ENCODE measurements at regions not wholly inside any gene's neighbourhood (a gene's known extent, or its start where the extent isn't known, plus 50 kb on each side); places are given as distances from the start of the nearest gene placed in this dataset.
"Not testable (repeated sequence)": the region's sequence is repeated elsewhere in the genome, so short reads cannot be mapped to it uniquely, and the experiment has no call there.

DNA sequence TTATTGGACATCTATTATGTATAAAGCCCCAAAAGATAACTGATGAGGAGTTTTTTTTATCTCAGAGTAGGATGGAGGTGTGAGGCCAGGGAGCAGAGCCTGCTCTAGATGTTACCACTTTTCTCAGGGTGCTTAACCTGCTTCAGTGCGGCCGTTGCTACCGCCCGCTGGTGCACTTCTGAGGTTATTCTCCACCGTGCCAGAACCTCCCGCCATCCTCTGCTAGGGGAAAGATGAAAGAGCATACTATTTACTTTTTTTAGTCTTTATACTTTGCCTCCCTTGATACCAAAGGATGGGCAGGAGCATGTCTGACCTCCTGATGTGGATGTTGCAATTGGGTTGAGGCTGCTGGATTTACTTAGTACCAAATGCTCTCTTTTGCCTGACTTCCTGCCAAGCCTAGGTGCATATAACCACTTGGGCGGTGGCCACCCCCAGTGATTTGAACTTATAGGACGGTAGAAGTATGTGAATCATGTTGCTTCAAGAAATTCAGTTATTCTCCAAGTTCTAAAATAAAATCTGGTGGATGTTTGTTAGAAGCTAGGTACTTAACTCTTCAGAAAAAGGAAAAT is 71.1 kb upstream of the HSPB3 start:
- no peak for DNase-seq
- Mint-ChIP-seq H3K4me3 (no peak overlapping the region), H3K27me3 (peaks cover 15% of the 10 kb centered on the region), H3K27ac (no peak overlapping the region), H3K9me3 (ENCODE audit: low read depth) (no peaks in the 10 kb centered on the region), H3K4me1 (no peaks in the 10 kb centered on the region), H3K36me3 (no peaks in the 10 kb centered on the region)
- no peak for ATAC-seq
- CTCF ChIA-PET: no interaction called here

DNA sequence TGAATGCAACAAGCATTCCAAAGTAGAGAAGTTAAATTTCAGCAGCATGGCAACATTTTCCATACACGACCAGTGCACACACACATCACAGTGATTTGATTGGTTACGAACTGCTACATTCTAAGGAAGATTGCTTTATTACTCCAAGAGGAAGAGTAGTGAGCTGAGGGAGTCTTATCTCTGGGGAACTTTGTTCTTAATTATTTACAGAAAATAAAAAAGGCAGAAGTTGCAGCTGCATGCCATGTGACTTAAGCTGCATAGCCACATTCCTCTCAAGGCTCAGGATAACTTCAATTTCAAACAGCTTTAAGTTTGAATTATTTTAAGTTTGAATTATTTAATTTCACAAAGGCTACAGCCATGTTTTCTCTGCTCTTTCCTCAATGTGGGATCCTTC is 71.6 kb upstream of the HSPB3 start:
- no peak overlapping the region for H3K27ac Mint-ChIP-seq
- H3K27me3 Mint-ChIP-seq: peaks cover 15% of the 10 kb centered on the region
- H3K4me1 Mint-ChIP-seq: no peaks in the 10 kb centered on the region
- CTCF ChIA-PET: no interaction called here
- no peak for DNase-seq
- H3K36me3 Mint-ChIP-seq: no peaks in the 10 kb centered on the region
- no peaks in the 10 kb centered on the region for H3K9me3 Mint-ChIP-seq (ENCODE audit: low read depth)
- no peak for ATAC-seq
- H3K4me3 Mint-ChIP-seq: no peak overlapping the region

DNA sequence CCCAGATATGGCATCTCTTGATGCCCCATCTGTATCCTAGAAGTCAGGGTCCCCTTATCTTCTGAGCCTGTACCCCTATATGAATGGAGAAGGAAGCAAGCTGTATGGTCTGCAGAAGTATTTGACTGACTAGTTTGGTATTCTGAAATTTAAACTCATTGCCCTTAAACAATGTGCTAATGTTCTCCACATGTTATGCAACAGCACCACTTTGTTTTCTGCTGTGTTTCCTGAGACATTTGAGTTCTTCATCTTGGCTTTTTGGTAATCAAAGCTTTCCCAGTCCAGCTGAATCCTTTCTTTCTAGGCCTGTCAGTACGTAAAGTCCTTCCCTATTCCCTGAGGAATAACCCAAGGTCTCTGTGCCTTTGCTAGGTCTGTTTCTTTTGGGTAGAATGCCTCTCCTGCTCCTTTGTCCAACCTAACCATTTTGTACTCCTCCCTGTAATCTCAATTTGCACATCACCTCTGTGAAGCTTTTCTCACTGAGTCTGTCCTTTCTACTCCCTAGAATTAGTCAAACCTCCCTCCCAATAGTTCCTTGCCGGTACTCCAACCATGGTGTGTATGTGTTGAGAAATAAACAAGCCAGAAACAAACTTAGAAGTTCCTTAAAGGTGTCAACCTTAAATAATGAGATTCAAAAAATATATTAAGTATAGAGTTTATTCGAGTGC is 72.1 kb upstream of the HSPB3 start:
- peaks cover 15% of the 10 kb centered on the region for H3K27me3 Mint-ChIP-seq
- CTCF ChIA-PET: no interaction called here

DNA sequence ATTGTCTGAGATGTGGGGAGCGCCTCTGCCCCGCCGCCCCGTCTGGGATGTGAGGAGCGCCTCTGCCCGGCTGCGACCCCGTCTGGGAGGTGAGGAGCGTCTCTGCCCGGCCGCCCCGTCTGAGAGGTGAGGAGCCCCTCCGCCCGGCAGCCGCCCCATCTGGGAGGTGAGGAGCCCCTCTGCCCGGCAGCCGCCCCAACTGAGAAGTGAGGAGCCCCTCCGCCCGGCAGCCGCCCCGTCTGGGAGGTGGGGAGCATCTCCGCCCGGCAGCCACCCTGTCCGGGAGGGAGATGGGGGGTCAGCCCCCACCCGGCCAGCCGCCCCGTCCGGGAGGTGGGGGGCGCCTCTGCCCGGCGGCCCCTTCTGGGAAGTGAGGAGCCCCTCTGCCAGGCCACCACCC is 70.9 kb upstream of the ARL15 start:
- CTCF ChIA-PET; H3K4me3 Mint-ChIP-seq; ATAC-seq; H3K27me3 Mint-ChIP-seq; H3K36me3 Mint-ChIP-seq; H3K9me3 Mint-ChIP-seq (ENCODE audit: low read depth); H3K4me1 Mint-ChIP-seq; DNase-seq; H3K27ac Mint-ChIP-seq: not testable (repeated sequence)

More for the DNA sequence above, 72.1 kb upstream of the HSPB3 start:
- Mint-ChIP-seq H3K9me3 (ENCODE audit: low read depth) (no peaks in the 10 kb centered on the region), H3K4me3 (no peak overlapping the region), H3K4me1 (no peaks in the 10 kb centered on the region), H3K36me3 (no peaks in the 10 kb centered on the region), H3K27ac (no peak overlapping the region)
- DNase-seq (no peak), ATAC-seq (no peak)

DNA sequence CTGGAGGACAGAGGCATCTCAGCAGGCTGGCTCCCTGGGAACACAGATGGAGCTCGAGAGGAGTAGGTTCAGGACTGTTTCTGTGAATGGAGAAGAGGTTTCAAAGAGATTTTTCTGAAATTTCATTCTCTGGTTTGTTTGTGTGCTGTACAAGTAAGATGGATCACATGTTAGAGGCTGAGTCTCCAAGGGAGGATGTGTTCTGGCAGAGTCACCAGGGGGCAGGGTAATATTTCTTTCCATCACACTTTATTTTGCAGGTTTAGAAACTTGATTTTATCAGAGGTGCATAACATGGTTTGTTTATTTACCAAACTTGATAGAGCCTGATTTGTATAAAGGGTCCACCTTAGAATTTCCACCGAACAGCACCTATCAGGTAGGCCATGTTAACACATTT is 69.2 kb upstream of the ARL15 start:
- CTCF ChIA-PET: no interaction called here
- Mint-ChIP-seq H3K9me3 (ENCODE audit: low read depth) (no peaks in the 10 kb centered on the region), H3K27me3 (peaks cover 13% of the 10 kb centered on the region), H3K4me1 (no peaks in the 10 kb centered on the region), H3K27ac (no peak overlapping the region), H3K36me3 (no peaks in the 10 kb centered on the region), H3K4me3 (no peak overlapping the region)
- ATAC-seq: no peak
- DNase-seq: no peak

DNA sequence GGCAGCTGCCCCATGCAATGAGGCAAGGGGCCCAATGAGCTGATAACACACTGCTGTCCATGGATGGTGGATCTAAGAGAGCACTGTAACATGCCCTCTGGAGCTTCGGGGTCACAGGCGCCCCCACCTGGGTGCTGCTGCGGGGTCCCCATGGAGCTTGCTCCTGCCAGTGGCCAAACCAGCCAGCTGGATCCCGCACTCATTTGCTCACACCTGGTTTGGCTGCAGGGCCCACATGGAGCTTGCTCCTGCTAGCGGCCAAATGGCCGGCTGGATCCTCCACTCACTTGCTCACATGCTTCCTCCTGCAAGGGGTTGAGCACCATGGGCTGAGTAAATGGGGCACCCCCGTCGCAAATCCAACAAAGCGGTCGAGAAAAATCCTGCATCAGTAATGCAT is 68.3 kb upstream of the ARL15 start:
- DNase-seq: no peak
- H3K27ac Mint-ChIP-seq: no peak overlapping the region
- CTCF ChIA-PET: no interaction called here
- no peak overlapping the region for H3K4me3 Mint-ChIP-seq
- H3K27me3 Mint-ChIP-seq: peaks cover 13% of the 10 kb centered on the region
- H3K9me3 Mint-ChIP-seq (ENCODE audit: low read depth): no peaks in the 10 kb centered on the region
- no peak for ATAC-seq
- H3K4me1 Mint-ChIP-seq: no peaks in the 10 kb centered on the region
- H3K36me3 Mint-ChIP-seq: no peaks in the 10 kb centered on the region

DNA sequence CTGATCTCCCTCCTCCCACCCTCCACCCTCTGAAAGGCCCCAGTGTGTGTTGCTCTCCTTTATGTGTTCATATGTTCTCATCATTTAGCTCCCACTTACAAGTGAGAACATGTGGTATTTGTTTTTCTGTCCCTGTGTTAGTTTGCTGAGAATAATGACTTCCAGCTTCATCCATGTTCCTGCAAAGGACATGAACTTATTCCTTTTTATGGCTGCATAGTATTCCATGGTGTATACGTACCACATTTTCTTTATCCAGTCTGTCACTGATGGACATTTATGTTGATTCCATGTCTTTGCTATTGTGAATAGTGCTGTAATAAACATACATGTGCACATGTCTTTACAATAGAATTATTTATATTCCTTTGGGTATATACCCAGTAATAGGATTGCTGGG is 67.0 kb upstream of the ARL15 start:
- H3K27me3 Mint-ChIP-seq: peaks cover 16% of the 10 kb centered on the region
- H3K9me3 Mint-ChIP-seq (ENCODE audit: low read depth); H3K4me1 Mint-ChIP-seq; CTCF ChIA-PET; H3K27ac Mint-ChIP-seq; DNase-seq; H3K36me3 Mint-ChIP-seq; H3K4me3 Mint-ChIP-seq; ATAC-seq: not testable (repeated sequence)

DNA sequence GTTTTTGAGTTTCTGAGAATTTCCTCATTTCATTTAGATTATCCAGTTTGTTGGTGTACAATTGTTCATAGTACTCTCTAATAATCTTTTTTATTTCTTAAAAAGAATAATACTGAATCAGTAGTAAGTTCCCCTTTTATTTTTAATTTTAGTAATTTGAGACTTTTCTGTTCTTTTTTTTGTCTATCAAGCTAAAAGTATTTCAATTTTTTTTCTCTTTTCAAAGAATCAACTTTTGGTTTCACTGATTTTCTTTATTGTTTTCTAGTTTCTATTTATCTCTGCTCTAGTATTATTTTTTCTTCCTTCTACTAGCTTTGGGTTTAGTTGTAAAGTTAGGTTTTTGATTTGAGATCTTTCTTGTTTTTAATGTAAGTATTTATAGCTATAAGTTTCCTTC is 60.6 kb upstream of the ARL15 start:
- no peaks in the 10 kb centered on the region for H3K9me3 Mint-ChIP-seq (ENCODE audit: low read depth)
- ATAC-seq: no peak

DNA sequence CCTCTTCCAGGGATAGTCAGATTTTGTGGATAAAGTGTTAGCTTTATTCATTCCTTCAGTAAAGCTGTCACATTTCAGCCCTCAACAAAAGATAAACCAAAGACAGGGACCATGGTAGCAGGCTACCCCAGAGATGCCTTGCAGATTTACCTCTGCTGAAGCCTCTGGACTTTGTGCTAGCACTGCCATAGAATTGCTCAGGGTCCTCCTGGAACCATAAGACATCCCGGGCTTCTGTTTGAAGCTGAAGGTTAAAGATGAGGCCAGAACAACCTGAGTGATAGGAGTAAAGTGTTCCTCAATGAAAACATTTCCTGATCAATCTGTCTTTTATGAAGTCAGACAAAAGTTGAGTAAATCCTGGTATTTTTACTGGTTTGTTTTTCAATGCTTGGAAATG is 57.5 kb upstream of the ARL15 start:
- no peaks in the 10 kb centered on the region for H3K36me3 Mint-ChIP-seq
- CTCF ChIA-PET: no interaction called here
- H3K27ac Mint-ChIP-seq: no peak overlapping the region
- DNase-seq (no peak), ATAC-seq (no peak)
- H3K27me3 Mint-ChIP-seq: peaks cover 31% of the 10 kb centered on the region
- H3K4me3 Mint-ChIP-seq: no peak overlapping the region
- H3K9me3 Mint-ChIP-seq (ENCODE audit: low read depth): no peaks in the 10 kb centered on the region
- no peaks in the 10 kb centered on the region for H3K4me1 Mint-ChIP-seq

More for the DNA sequence above, 60.6 kb upstream of the ARL15 start:
- H3K27me3 Mint-ChIP-seq: peaks cover 37% of the 10 kb centered on the region
- DNase-seq: no peak
- CTCF ChIA-PET: interaction anchor here (0.6 kb wide), 1 partner anchor 141 kb away, joined by 3 read pairs; no protein-coding TSS in a partner anchor
- H3K27ac Mint-ChIP-seq: no peak overlapping the region
- no peak overlapping the region for H3K4me3 Mint-ChIP-seq
- no peaks in the 10 kb centered on the region for H3K4me1 Mint-ChIP-seq
- no peaks in the 10 kb centered on the region for H3K36me3 Mint-ChIP-seq

DNA sequence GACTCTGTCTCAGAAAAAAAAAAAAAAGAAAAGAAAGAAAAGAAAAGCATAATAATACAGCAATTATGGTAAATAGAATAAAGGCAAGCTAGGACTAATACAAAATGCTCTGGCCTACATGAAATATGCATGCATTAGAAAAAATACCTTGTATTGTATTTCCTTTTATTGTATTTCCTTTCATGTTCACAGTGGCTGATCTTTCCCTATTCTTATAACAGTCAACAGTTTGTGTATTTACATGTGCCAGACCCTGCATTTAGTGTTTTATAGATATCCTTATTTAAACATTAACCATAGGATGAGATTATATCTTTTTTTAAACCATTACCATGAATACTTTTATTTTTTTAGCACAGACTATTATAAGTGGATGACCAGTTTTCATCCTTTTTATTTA is 56.3 kb upstream of the ARL15 start:
- ATAC-seq (no peak), DNase-seq (no peak)
- Mint-ChIP-seq H3K36me3 (no peaks in the 10 kb centered on the region), H3K9me3 (ENCODE audit: low read depth) (no peaks in the 10 kb centered on the region), H3K27me3 (peaks cover 33% of the 10 kb centered on the region), H3K4me3 (no peak overlapping the region), H3K4me1 (no peaks in the 10 kb centered on the region), H3K27ac (no peak overlapping the region)
- CTCF ChIA-PET: interaction anchor here (0.6 to 1.4 kb wide), 2 partner anchors 10 to 1235 kb away, joined by 3 to 4 read pairs; no protein-coding TSS in a partner anchor

DNA sequence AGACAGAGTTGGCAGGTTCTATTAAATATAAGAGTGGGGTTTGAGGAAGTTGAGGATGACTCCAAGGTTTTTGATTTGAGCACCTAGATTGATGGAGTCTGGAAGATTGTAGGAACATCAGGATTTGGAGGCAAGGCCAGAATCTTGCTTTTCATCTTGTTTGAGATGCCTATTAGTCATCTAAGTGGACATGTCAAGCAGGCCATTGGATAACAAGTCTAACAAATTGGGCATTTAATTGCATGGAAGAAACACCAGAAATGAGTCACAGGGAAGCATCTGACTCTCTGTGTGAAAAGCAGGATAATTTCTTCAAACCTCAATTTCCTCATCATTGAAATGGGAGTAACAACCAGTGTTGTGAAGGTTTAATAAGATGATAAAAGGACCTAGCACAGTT is 53.3 kb upstream of the ARL15 start:
- Mint-ChIP-seq H3K27ac (no peak overlapping the region), H3K27me3 (peaks cover 29% of the 10 kb centered on the region), H3K4me3 (no peak overlapping the region), H3K4me1 (no peaks in the 10 kb centered on the region), H3K9me3 (ENCODE audit: low read depth) (no peaks in the 10 kb centered on the region), H3K36me3 (no peaks in the 10 kb centered on the region)
- DNase-seq: no peak
- CTCF ChIA-PET: no interaction called here
- ATAC-seq: no peak

DNA sequence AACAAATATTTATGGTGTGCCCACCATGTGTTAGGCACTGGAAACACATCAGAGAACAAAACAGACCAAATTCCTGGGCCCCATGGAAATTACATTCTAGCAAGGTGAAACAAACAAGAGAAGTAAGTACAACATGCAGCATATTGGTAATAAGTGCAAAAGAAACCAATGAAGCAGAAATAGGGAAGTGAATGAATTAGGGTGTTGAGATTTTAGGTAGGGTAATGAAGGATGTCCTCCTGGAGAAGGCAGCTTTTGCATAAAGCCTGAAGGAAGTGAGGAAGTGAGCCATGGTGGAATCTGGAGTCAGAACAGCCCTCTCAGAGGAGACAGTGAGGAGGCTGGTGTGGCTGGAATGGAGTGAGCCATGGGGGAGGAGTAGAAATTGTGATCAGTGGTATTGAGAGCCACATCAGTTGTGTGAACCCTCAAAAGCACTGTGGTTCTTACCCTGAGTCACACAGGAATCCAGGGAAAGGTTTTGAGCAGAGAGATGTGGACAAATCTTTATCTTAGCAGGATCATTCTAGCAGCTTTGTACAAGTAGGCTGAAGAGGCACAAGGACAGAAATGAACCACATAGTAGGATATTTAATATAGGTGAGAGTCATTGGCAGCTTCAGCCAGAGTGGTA is 52.7 kb upstream of the ARL15 start:
- DNase-seq (no peak), ATAC-seq (no peak)
- Mint-ChIP-seq H3K9me3 (ENCODE audit: low read depth) (no peaks in the 10 kb centered on the region), H3K36me3 (no peaks in the 10 kb centered on the region), H3K4me1 (no peaks in the 10 kb centered on the region), H3K27ac (no peak overlapping the region), H3K4me3 (no peak overlapping the region), H3K27me3 (peaks cover 24% of the 10 kb centered on the region)
- CTCF ChIA-PET: no interaction called here

DNA sequence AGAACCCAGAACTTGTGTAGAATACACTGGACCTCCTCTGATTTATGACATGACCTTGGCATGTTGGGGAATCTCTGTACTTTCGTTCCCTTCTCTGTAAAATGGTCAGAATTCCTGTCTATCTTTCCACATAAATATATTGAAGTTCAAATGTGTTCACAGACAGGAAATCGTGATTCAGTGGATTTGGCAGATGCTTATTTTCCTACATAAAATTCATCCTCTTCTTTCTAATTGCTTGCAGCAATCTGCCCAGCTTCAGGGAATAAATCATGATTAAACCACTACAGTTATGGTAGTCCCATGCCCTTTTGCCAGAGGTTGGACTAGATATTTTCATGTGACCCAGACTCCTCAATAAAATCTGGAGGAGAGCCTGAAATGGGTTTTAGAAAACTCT is 52.1 kb upstream of the ARL15 start:
- peaks cover 24% of the 10 kb centered on the region for H3K27me3 Mint-ChIP-seq
- no peaks in the 10 kb centered on the region for H3K9me3 Mint-ChIP-seq (ENCODE audit: low read depth)
- H3K4me3 Mint-ChIP-seq: no peak overlapping the region
- CTCF ChIA-PET: no interaction called here
- no peak for DNase-seq
- no peak overlapping the region for H3K27ac Mint-ChIP-seq
- no peaks in the 10 kb centered on the region for H3K4me1 Mint-ChIP-seq
- H3K36me3 Mint-ChIP-seq: no peaks in the 10 kb centered on the region
- no peak for ATAC-seq

DNA sequence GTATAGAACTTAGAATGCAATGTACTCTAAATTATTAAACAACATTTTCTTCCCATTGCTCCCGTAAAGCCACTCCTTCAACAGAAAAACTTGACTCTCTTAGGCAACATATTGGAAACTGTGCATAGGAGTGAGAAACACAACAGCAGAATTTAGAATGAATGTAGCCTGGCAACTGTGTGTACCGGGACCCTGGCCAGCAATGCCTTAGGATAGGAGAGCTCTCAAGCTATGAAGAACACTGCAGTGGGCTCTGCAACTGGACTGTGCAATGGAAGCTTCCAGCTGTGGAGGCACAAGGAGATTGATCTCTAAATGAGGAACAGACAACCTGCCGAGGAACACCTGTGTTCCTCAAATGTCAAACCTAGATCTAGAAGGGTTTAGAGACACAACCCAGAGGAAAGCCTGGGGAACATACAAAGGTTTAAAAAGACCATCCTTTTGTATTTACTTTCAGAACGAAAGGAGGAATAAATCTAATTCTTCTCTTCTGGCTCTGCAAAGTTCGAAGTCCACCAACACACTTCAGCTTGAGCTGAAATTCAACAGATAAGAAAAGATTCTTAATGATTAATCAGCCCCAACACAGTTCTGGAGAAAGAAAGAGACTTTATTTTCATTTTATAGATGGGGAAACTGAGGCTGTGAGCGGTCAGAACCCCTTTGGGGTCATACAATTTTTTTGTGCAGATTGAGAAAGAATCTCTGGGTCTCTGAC is 51.5 kb upstream of the ARL15 start:
- DNase-seq: no peak
- Mint-ChIP-seq H3K9me3 (ENCODE audit: low read depth) (no peaks in the 10 kb centered on the region), H3K27me3 (peaks cover 27% of the 10 kb centered on the region), H3K4me3 (no peak overlapping the region), H3K36me3 (no peaks in the 10 kb centered on the region), H3K4me1 (no peaks in the 10 kb centered on the region), H3K27ac (no peak overlapping the region)
- ATAC-seq: no peak
- CTCF ChIA-PET: no interaction called here
